ENCODE measurements at regions not wholly inside any gene's neighbourhood (a gene's known extent, or its start where the extent isn't known, plus 50 kb on each side); places are given as distances from the start of the nearest gene placed in this dataset.
"Not testable (repeated sequence)": the region's sequence is repeated elsewhere in the genome, so short reads cannot be mapped to it uniquely, and the experiment has no call there.

DNA sequence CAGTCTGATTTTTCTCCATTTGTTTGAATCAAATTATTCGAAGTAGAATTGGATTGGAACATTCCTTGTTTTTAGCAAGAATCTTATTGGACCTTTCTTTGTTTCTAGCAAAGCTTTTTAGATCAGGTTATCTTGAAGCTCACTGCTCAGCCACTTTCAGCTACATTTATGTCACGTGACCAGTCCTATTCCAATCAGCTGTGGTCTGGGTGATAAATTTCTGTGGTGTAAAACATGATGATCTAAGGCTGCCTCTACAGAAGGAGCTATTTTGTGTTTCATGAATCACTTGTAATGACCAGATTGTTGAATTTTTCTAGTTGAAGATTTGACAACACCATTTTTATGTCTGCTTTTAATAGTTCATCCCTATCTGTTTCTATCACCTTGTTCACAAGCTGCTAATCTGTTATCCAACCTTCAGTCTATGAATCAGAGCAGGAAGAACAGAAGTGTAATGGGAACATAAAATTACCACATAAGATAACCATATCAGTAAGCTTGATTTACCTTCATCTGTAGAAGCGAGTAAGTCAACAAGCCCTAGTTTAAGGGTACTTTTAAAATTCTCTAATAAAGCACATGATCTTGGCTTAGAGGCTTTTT lies 101.0 kb upstream of the MAP3K7 start:
- POLR2A ChIA-PET (ENCODE audit: low non-redundant PET) = no interaction called here
- CTCF ChIA-PET = no interaction called here

DNA sequence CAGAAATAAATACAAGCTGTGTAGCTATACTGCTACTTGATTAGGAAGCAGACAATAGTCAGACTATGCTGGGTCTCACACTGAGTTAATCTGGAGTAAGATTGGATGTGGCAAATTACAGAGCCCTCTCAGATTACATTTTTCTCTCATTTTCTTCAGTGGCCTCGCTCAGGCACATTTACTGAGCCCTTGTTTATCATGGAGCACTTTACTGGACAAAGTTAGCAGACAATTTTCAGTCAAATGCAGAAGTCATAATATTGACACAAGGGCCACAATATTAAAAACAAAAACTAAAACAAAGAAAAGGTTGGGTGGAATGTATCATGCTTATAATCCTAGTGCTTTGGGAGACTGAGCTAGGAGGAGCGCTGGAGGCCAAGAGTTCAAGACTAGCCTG lies 95.0 kb upstream of the MAP3K7 start:
- ChIA-PET CTCF (no interaction called here), POLR2A (ENCODE audit: low non-redundant PET) (no interaction called here)
- TF ChIP-seq, protein P1, sequence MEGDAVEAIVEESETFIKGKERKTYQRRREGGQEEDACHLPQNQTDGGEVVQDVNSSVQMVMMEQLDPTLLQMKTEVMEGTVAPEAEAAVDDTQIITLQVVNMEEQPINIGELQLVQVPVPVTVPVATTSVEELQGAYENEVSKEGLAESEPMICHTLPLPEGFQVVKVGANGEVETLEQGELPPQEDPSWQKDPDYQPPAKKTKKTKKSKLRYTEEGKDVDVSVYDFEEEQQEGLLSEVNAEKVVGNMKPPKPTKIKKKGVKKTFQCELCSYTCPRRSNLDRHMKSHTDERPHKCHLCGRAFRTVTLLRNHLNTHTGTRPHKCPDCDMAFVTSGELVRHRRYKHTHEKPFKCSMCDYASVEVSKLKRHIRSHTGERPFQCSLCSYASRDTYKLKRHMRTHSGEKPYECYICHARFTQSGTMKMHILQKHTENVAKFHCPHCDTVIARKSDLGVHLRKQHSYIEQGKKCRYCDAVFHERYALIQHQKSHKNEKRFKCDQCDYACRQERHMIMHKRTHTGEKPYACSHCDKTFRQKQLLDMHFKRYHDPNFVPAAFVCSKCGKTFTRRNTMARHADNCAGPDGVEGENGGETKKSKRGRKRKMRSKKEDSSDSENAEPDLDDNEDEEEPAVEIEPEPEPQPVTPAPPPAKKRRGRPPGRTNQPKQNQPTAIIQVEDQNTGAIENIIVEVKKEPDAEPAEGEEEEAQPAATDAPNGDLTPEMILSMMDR (conservative IDR thresholded peaks at IDR 0.05; ENCODE audit: low read depth) = no peak
- no peak for DNase-seq (ENCODE audit: low spot score)
- H3K27ac ChIP-seq = no peak overlapping the region

More for the DNA sequence above, 101.0 kb upstream of the MAP3K7 start:
- DNase-seq (ENCODE audit: low spot score) = no peak
- TF ChIP-seq, protein P1 (conservative IDR thresholded peaks at IDR 0.05; ENCODE audit: low read depth) = no peak
- H3K27ac ChIP-seq = no peak overlapping the region

DNA sequence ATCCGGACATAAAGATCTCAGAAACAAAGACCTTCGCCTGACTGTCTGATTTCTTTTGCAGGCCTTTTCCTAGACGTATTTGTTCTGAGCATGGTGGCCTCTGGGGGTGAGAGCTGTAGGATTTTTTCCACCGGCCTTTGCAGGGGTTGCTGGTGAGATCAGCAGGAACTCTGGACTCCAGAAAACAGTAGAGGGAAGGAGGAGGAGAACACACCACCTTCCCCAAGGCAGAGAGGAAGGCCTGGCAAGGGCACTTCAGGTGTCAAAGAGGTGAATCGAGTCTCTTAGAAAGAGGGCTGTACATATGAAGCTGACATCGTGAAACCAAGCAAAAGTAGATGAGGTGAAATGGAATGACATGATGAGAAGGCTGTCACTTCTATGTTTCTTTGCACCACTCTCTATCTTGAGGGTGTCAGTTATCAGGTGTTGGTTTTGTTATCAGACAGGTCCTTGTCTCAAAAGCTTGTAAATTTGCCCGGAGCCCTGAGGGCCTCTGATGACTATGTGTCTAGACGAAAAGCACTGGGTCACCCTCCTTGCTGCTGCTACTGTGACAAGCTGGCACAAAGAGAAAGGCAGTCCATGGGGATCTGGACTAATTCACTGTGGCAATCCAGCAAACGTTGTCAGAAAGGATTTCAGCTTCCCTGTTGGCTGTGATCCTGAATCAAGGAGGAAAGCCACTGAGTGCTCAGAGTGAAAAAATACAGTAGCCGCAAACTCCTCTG lies 91.3 kb upstream of the MAP3K7 start:
- TF ChIP-seq, protein P1 (conservative IDR thresholded peaks at IDR 0.05; ENCODE audit: low read depth) = no peak
- POLR2A ChIA-PET (ENCODE audit: low non-redundant PET) = no interaction called here
- H3K27ac ChIP-seq = no peak overlapping the region
- CTCF ChIA-PET = no interaction called here
- DNase-seq (ENCODE audit: low spot score) = no peak

- ChIA-PET CTCF (no interaction called here), POLR2A (ENCODE audit: low non-redundant PET) (no interaction called here)
- TF ChIP-seq, protein P1 (conservative IDR thresholded peaks at IDR 0.05; ENCODE audit: low read depth) = no peak
- DNase-seq (ENCODE audit: low spot score) = no peak
- H3K27ac ChIP-seq = no peak overlapping the region
These were observed 90.6 kb upstream of the MAP3K7 start for GRCh38 chr6:90677440-90677839.

DNA sequence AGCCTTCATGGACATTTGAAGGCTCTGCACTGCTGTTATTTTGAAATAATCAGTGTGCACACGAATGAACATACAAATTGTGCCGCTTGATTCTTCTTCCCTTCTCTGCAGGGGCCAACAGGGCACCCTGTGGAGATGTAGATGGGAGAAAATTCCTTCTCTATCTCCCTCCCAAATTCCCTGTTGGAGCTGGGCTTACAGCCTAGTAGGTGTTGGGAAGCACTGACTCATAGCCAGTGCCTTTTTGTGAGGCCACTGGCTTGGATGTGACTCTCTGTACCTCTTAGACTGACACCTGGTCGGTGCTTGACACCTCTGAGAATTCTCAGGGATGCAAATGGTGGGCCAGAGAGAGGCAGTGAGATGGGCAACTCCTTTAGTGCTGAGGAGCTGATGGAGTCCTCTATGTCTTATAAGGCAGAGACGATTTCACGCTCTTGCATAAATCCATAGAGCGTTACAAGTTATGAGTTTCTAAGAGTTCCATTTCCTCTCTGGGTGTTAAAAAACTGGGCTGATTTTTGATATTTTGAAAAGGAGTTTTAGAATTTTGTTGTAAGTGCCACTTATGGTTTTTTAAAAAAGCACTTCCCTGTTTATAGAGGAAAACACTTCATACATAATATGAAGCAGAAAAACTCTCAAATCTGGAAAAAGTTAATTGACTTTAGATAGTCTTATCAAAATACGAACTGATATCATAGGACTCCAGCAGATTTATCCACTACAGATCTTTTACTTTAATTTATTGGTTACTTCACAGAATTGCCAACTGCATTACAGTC lies 89.8 kb upstream of the MAP3K7 start:
- H3K27ac ChIP-seq = no peak overlapping the region
- DNase-seq (ENCODE audit: low spot score) = no peak
- ChIA-PET POLR2A (ENCODE audit: low non-redundant PET) (no interaction called here), CTCF (no interaction called here)
- TF ChIP-seq, protein P1 (conservative IDR thresholded peaks at IDR 0.05; ENCODE audit: low read depth) = no peak

DNA sequence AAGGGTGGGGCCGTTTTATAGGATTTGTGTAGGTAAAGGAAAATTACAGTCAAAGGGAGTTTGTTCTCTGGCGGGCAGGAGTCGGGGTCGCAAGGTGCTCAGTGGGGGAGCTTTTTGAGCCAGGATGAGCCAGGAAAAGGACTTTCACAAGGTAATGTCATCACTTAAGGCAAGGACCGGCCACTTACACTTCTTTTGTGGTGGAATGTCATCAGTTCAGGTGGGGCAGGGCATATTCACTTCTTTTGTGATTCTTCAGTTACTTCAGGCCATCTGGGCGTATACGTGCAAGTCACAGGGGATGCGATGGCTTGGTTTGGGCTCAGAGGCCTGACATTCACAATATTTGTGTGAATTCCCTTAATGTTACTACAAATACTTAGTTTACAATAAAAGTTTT lies 88.2 kb upstream of the MAP3K7 start:
- DNase-seq (ENCODE audit: low spot score); CTCF ChIA-PET; H3K27ac ChIP-seq; POLR2A ChIA-PET (ENCODE audit: low non-redundant PET): not testable (repeated sequence)

- POLR2A ChIA-PET (ENCODE audit: low non-redundant PET); H3K27ac ChIP-seq; DNase-seq (ENCODE audit: low spot score); CTCF ChIA-PET: not testable (repeated sequence)
These were observed 87.2 kb upstream of the MAP3K7 start for GRCh38 chr6:90674077-90674476.
